ENCODE measurements at regions not wholly inside any gene's neighbourhood (a gene's known extent, or its start where the extent isn't known, plus 50 kb on each side); places are given as distances from the start of the nearest gene placed in this dataset.

DNA sequence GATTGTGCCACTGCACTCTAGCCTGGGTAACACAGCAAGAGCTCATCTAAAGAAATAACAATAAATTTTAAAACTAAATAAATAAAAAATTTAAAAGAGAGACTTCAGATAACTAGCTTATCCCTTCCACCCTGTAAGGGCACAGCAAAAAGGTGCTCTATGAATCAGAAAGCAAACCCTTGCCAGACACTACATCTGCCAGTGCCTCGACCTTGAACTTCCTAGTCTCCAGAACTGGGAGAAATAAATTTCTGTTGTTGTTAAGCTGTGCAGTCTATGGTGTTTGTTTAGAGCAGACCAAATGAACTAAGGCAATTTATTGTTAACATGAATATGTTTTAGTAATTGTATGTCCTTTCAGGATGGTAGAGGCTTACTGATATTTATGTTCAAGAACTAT lies 174.9 kb upstream of the TRIM24 start:
- TF ChIP-seq, protein P1, sequence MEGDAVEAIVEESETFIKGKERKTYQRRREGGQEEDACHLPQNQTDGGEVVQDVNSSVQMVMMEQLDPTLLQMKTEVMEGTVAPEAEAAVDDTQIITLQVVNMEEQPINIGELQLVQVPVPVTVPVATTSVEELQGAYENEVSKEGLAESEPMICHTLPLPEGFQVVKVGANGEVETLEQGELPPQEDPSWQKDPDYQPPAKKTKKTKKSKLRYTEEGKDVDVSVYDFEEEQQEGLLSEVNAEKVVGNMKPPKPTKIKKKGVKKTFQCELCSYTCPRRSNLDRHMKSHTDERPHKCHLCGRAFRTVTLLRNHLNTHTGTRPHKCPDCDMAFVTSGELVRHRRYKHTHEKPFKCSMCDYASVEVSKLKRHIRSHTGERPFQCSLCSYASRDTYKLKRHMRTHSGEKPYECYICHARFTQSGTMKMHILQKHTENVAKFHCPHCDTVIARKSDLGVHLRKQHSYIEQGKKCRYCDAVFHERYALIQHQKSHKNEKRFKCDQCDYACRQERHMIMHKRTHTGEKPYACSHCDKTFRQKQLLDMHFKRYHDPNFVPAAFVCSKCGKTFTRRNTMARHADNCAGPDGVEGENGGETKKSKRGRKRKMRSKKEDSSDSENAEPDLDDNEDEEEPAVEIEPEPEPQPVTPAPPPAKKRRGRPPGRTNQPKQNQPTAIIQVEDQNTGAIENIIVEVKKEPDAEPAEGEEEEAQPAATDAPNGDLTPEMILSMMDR (IDR thresholded peaks at IDR 0.05; ENCODE audit: insufficient read depth, low read length, poor library complexity, severe bottlenecking) = no peak
- H3K27me3 ChIP-seq (replicated peaks; ENCODE audit: control insufficient read depth, insufficient read depth, low read length) = no peaks in the 10 kb centered on the region
- H3K36me3 ChIP-seq (ENCODE audit: control insufficient read depth, insufficient read depth, low read length) = no peaks in the 10 kb centered on the region
- H3K4me3 ChIP-seq (replicated peaks; ENCODE audit: low read depth, low read length) = no peak overlapping the region
- DNase-seq (ENCODE audit: extremely low read depth, insufficient read length) = no peak

DNA sequence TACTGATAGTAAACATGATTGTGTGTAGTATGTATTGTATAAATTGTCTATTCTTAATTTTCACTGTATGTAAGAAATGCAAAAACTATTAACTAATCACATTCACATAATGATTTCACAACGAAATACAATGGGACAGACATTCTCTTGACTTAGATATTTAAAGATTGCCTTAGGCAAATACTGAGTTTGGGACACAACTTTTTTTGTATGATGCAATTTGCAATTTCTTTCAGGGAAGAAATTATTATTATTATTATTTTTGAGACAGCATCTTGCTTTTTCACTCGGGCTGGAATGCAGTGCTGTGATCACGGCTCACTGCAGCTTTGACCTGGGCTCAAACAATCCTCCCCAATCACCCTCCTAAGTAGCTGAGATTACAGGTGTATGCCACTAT lies 173.2 kb upstream of the TRIM24 start:
- TF ChIP-seq, protein P1 (IDR thresholded peaks at IDR 0.05; ENCODE audit: insufficient read depth, low read length, poor library complexity, severe bottlenecking) = no peak
- Histone ChIP-seq H3K27me3 (replicated peaks; ENCODE audit: control insufficient read depth, insufficient read depth, low read length) (no peaks in the 10 kb centered on the region), H3K36me3 (ENCODE audit: control insufficient read depth, insufficient read depth, low read length) (no peaks in the 10 kb centered on the region), H3K4me3 (replicated peaks; ENCODE audit: low read depth, low read length) (no peak overlapping the region)
- DNase-seq (ENCODE audit: extremely low read depth, insufficient read length) = no peak

DNA sequence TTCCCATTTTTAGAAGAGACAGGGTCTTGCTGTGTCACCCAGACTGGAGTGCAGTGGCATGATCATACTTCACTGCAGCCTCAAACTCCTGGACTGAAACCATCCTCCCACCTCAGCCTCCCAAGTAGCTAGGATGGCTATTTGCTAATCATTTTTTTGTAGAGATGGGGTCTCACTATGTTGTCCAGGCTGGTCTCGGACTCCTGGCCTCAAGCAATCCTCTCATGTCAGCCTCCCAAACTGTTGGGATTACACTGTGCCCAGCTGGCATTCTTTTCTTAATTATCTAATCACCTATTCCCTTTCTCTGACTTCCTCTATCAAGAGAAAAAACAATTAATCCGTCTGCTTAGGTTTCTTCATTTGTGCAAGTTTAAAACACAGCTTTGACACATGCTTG lies 172.5 kb upstream of the TRIM24 start:
- no peak for DNase-seq (ENCODE audit: extremely low read depth, insufficient read length)
- no peaks in the 10 kb centered on the region for H3K36me3 ChIP-seq (ENCODE audit: control insufficient read depth, insufficient read depth, low read length)
- H3K4me3 ChIP-seq (replicated peaks; ENCODE audit: low read depth, low read length) = no peak overlapping the region
- TF ChIP-seq, protein P1 (IDR thresholded peaks at IDR 0.05; ENCODE audit: insufficient read depth, low read length, poor library complexity, severe bottlenecking) = no peak
- H3K27me3 ChIP-seq (replicated peaks; ENCODE audit: control insufficient read depth, insufficient read depth, low read length) = no peaks in the 10 kb centered on the region

DNA sequence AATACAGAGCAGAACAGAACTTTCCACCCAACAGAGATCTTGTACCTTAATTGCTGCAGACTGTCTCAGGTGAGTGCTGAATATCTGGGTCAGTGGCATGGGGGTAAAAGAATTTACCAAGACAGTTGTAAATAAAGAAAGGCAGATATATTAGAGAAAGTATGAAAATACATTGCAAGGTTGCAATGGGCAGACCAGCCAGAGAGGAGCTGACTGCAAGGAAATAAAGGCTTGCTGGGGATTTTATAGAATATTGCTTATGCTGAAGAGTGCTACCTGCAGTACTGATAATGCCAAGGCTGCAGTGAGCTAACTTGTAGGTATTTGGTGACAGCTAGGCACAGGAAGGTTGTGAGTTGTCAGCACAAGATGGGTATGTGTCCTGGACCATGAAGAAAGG lies 171.0 kb upstream of the TRIM24 start:
- DNase-seq (ENCODE audit: extremely low read depth, insufficient read length) = no peak
- no peak overlapping the region for H3K4me3 ChIP-seq (replicated peaks; ENCODE audit: low read depth, low read length)
- no peaks in the 10 kb centered on the region for H3K36me3 ChIP-seq (ENCODE audit: control insufficient read depth, insufficient read depth, low read length)
- H3K27me3 ChIP-seq (replicated peaks; ENCODE audit: control insufficient read depth, insufficient read depth, low read length) = no peaks in the 10 kb centered on the region
- TF ChIP-seq, protein P1 (IDR thresholded peaks at IDR 0.05; ENCODE audit: insufficient read depth, low read length, poor library complexity, severe bottlenecking) = no peak

DNA sequence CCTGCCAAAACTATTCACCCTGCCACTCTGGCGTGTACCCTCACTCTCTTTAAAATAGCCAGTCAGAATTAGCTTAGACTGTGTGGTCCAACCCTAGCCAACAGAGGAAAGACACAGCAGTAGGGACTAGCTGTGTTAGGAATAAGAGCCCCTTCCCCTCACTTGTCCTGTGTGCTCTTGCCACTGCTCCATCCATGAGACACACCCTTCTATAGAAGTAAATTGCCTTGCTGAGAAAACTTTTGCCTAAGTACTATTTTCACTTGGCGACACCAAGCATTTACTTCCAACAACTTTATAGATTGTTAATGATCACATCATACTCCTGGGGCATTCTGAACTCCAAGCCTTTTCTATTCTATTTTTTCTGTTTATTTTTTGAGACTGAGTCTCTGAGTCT lies 170.2 kb upstream of the TRIM24 start:
- Histone ChIP-seq H3K36me3 (ENCODE audit: control insufficient read depth, insufficient read depth, low read length) (no peaks in the 10 kb centered on the region), H3K4me3 (replicated peaks; ENCODE audit: low read depth, low read length) (no peak overlapping the region), H3K27me3 (replicated peaks; ENCODE audit: control insufficient read depth, insufficient read depth, low read length) (no peaks in the 10 kb centered on the region)
- TF ChIP-seq, protein P1 (IDR thresholded peaks at IDR 0.05; ENCODE audit: insufficient read depth, low read length, poor library complexity, severe bottlenecking) = no peak
- no peak for DNase-seq (ENCODE audit: extremely low read depth, insufficient read length)

DNA sequence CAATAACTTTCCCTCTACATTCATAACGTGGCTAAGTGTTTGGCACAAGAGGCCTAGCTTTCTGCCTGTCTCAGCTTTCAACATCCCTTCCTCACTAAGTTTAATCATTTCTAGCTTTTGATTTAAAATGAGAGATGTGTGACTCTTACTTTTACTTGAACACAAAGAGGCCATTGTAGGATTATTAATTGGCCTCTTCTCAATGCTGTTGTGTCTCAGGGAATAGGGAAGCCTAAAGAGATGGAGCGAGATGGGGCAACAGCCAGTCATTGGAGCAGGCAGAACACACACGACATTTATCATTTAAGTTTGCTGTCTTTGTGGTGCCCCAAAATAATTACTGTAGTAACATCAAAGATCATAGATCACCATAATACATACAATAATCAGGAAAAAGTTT lies 167.1 kb upstream of the TRIM24 start:
- TF ChIP-seq, protein P1 (IDR thresholded peaks at IDR 0.05; ENCODE audit: insufficient read depth, low read length, poor library complexity, severe bottlenecking) = no peak
- DNase-seq (ENCODE audit: extremely low read depth, insufficient read length) = no peak
- H3K27me3 ChIP-seq (replicated peaks; ENCODE audit: control insufficient read depth, insufficient read depth, low read length) = no peaks in the 10 kb centered on the region
- H3K36me3 ChIP-seq (ENCODE audit: control insufficient read depth, insufficient read depth, low read length) = no peaks in the 10 kb centered on the region
- no peak overlapping the region for H3K4me3 ChIP-seq (replicated peaks; ENCODE audit: low read depth, low read length)

Data from GM06990 (cell line).